WI38 (cell line): ENCODE measurements at regions not wholly inside any gene's neighbourhood (a gene's known extent, or its start where the extent isn't known, plus 50 kb on each side); places are given as distances from the start of the nearest gene placed in this dataset.
"Not testable (repeated sequence)": the region's sequence is repeated elsewhere in the genome, so short reads cannot be mapped to it uniquely, and the experiment has no call there.

ENCODE experiments used
- H3K4me3 ChIP-seq: 2 replicates; pipeline ENCODE4 v1.5.1; 2011; ENCODE audit warnings: low read depth, mild to moderate bottlenecking, control low read depth, low read length
- CTCF ChIP-seq: IDR thresholded peaks from 2 replicates; pipeline ENCODE4 v1.5.1; 2012; ENCODE audit warnings: low read depth, mild to moderate bottlenecking, control low read depth, low read length

GRCh38 chr2:77652499-77652898 is 130.3 kb upstream of the LRRTM4 start:
- no peak overlapping the region for H3K4me3 ChIP-seq
- TF ChIP-seq CTCF = no peak

GRCh38 chr2:77664491-77664890 is 142.3 kb upstream of the LRRTM4 start:
- TF ChIP-seq CTCF = no peak
- no peak overlapping the region for H3K4me3 ChIP-seq

- no peak overlapping the region for H3K4me3 ChIP-seq
Observed at GRCh38 chr2:77666251-77666980, 144.2 kb upstream of the LRRTM4 start.

GRCh38 chr2:77684543-77685319 is 162.6 kb upstream of the LRRTM4 start:
- H3K4me3 ChIP-seq = not testable (repeated sequence)

More at GRCh38 chr2:77666251-77666980, 144.2 kb upstream of the LRRTM4 start:
- no peak for TF ChIP-seq CTCF

- no peak overlapping the region for H3K4me3 ChIP-seq
- TF ChIP-seq CTCF = no peak
Observed at GRCh38 chr2:77712601-77713000, 190.4 kb upstream of the LRRTM4 start.

- TF ChIP-seq CTCF = no peak
Observed at GRCh38 chr2:77713412-77713811, 191.2 kb upstream of the LRRTM4 start.

GRCh38 chr2:77720115-77720514 is 197.9 kb upstream of the LRRTM4 start:
- no peak for TF ChIP-seq CTCF

More at GRCh38 chr2:77713412-77713811, 191.2 kb upstream of the LRRTM4 start:
- H3K4me3 ChIP-seq = no peak overlapping the region

More at GRCh38 chr2:77720115-77720514, 197.9 kb upstream of the LRRTM4 start:
- no peak overlapping the region for H3K4me3 ChIP-seq
